LNCaP clone FGC (cell line): ENCODE measurements at regions not wholly inside any gene's neighbourhood (a gene's known extent, or its start where the extent isn't known, plus 50 kb on each side); places are given as distances from the start of the nearest gene placed in this dataset.

Experiments
- DNase-seq: peaks from one replicate; pipeline ENCODE4 v3.0.0-alpha.2; 2011; ENCODE audit warnings: low read depth
- H3K4me3 ChIP-seq: 2 replicates; pipeline ENCODE4 v1.5.1; 2011; ENCODE audit warnings: mild to moderate bottlenecking, low read depth, low read length, control low read depth
- TF ChIP-seq, protein P1 (sequence below): IDR thresholded peaks from 2 replicates; pipeline ENCODE4 v1.5.1; 2012; ENCODE audit warnings: mild to moderate bottlenecking; ENCODE audit not compliant: control insufficient read depth, insufficient read depth; ENCODE audit errors: extremely low read depth

DNA sequence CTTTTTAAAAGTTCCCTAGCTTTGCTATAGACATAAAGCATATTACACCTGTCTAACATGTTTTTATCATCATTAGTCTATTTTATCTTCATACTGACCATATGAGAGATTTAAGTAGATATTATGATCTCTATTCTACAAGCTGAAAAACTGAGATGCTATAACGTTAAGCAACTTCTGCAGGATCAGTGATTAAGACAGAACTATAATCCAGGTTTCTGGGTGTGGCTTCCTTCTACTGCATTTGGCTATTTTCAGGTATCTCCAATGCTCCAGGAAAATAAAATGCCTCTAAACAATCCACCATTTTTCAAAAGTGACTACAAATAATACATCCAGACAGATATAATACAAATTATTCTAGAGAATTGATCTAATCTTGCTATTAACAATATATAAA lies 53.4 kb downstream of the RGS2 start:
- DNase-seq, result no peak
- TF ChIP-seq, protein P1, sequence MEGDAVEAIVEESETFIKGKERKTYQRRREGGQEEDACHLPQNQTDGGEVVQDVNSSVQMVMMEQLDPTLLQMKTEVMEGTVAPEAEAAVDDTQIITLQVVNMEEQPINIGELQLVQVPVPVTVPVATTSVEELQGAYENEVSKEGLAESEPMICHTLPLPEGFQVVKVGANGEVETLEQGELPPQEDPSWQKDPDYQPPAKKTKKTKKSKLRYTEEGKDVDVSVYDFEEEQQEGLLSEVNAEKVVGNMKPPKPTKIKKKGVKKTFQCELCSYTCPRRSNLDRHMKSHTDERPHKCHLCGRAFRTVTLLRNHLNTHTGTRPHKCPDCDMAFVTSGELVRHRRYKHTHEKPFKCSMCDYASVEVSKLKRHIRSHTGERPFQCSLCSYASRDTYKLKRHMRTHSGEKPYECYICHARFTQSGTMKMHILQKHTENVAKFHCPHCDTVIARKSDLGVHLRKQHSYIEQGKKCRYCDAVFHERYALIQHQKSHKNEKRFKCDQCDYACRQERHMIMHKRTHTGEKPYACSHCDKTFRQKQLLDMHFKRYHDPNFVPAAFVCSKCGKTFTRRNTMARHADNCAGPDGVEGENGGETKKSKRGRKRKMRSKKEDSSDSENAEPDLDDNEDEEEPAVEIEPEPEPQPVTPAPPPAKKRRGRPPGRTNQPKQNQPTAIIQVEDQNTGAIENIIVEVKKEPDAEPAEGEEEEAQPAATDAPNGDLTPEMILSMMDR, result no peak
- H3K4me3 ChIP-seq, result no peak overlapping the region

DNA sequence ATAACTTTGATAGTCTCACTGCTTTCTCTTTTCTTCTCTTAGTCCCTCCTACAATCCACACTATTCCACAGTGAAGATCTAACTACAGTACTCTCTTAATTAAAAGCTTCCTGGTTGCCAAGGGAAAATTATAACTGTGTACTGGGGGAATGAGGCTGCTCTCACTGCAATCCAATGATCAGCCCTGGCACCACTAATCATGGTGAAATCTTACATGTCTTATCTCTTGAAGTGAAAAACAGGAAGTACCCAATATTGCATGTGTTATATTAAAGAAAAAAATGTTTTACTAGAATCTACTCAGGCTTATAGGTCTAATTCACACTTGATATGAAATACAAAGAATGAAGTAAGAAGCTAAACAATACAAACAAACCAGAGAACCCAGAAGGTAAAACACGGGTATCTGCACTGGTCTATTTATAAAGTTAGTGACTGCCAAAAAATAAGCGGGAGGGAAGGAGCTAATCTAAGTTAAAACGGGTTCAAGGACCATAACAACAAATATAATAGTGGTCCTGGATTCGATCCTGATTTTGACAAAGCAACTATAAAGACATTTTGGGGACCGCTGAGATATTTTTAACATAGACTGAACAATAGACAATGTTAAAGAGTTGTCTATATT lies 57.5 kb downstream of the RGS2 start:
- no peak for DNase-seq
- TF ChIP-seq, protein P1, result no peak
- H3K4me3 ChIP-seq, result no peak overlapping the region

DNA sequence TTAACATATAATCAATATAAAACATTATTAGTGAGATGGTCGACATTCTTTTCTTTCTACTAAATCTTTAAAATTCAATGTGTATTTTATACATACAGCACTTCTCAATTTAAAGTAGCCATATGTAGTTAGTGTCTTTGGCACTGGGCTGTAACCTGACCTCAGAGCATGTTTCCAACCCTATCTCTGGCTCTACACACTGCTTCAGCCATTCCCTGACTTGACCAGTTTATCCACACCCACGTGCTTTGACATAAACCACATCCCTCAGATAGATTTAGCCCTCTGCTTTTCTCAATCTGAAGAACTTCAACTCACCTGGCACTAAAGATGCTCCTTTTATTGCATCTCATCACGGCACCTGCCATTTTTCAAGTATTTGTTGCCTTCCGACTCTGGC lies 58.3 kb downstream of the RGS2 start:
- TF ChIP-seq, protein P1, result no peak
- H3K4me3 ChIP-seq, result no peak overlapping the region
- DNase-seq, result no peak

DNA sequence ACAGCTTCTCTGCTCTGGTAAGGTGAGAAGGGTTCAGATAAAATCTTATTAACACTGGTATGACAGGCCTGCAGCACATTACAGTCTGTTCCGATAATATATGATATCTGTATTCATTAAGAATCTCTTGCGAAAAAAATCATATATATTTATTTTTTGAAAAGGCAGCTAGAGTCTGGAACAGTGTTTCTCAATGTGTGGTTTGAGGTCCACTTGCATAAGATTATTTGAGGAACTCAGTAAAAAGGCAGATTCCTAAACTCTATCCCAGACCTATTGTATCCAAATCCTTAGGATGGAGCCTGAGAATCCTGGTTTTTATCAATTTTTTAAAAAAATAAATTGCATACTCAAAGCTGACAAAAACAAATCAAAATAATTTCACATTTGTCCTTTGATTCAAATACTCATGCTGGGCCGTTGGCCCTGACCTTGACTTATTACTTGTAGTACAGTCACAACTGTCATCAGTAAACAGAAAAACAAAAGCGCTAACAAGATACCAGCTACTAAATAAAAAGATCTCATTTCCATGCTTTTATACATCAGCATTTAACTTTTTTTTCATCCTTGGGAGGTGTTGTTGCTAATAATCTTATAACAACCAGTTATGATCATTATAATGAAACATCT lies 60.6 kb downstream of the RGS2 start:
- no peak overlapping the region for H3K4me3 ChIP-seq
- DNase-seq, result no peak
- TF ChIP-seq, protein P1, result no peak

DNA sequence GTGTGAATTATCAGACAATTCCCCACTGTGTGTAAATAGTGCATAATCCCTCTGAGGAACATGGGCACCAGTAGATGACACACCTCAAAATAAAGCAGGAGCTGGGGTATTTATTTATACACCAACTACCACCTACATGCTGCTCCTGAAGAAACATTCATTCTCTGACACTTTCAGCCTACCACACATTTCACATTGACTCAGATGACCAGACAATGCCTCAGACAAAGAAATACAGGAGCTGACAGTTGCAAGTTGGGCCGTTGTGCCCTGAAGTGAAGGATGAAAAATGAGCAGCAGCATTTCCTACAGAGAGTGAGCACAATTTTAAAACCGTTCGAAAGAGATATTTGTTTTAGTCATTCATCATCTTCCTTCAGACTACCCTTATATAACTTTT lies 63.2 kb downstream of the RGS2 start:
- DNase-seq, result no peak
- TF ChIP-seq, protein P1, result no peak
- no peak overlapping the region for H3K4me3 ChIP-seq

DNA sequence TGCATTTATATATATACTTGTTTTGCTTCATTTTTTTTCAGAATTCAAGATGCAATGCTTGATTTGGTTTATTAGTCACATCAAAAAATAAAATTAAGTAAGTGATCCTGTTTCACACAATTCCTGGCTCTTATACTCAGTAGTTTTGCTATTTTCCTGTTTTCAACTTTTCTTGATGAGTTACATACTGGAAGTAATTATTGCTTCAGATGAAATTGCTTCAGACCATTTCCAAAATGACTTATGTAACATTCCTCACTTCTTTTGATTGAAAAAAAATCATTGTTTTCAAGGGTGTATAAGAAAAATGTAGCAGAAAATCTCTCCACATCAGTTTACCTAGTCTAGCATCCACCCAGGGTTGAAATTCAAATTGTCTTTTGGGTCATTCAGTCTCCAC lies 65.0 kb downstream of the RGS2 start:
- TF ChIP-seq, protein P1, result no peak
- no peak overlapping the region for H3K4me3 ChIP-seq
- no peak for DNase-seq

DNA sequence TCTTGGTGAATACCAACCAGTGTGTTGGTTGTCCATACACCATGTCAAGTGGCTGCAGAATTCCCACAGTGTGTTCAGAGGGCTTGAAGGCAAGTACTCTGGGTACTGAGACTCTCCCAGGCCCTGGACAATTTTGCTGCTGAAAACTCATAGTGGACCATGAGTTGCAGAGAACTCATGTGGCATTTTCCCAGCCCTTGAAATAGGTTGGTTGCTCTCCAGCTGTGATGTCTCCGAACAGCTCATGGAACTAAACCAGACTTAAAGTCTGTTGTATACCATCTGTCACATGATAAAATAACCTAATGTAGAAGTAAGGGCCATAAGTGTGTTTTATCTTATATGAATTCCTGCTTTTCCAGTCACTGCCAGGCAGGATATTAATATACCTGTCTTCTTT lies 67.8 kb downstream of the RGS2 start:
- no peak for DNase-seq
- H3K4me3 ChIP-seq, result no peak overlapping the region
- TF ChIP-seq, protein P1, result no peak
